Smooth muscle cell of the brain vasculature (primary cell): ENCODE measurements at regions not wholly inside any gene's neighbourhood (a gene's known extent, or its start where the extent isn't known, plus 50 kb on each side); places are given as distances from the start of the nearest gene placed in this dataset.
A peak's percentile ranks its signal among the peaks of the same experiment; 100 is the strongest.

Experiments used
- DNase-seq: peaks from one replicate; pipeline ENCODE4 v3.0.0-alpha.2; 2012; ENCODE audit warnings: low read depth, low spot score

DNA sequence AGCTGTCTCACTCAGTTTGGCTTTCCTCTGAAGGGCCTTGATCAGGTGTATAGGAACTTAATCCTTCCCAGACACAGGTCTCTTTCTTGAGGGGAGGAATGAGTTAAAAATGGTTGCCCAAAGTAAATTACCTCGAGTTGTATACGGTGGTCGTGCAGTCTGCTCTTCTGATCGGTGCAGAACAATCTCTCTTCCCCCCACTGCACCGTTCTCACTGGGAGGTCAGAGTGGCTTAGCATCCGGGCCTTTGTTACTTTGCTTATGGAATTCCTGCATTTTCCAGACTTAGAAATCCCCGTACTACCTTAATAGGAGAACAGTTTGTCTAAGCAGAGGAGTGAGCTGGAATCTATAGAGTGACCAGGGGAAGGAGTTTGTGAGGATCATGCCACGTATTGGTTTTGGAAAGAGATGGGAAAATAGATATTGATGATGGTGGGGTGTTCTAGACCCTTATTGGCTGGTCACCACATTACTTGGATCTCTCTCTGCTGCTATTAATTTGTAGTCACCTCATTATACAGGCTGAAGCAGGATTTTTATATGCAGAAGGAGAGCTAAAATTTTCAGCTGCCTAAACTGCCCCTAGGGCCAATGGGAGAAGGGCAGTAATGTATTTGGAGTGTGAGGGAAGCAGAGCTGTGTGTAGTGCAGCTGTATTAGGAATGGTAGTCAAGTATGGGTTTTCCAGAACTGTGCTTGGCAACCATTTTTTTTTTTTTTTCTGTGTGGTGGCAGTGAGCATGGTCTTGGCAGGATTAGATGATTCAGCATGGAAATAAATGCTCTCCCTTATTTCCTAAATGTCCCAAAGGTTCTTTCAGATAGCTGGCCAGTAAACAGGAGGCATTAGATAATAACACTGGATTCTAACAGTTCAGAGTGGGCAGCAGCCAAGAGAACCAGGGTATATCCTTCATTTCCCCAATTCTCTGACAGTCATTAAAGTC is 81.5 kb downstream of the NDUFS5 start:
- DNase-seq = no peak

DNA sequence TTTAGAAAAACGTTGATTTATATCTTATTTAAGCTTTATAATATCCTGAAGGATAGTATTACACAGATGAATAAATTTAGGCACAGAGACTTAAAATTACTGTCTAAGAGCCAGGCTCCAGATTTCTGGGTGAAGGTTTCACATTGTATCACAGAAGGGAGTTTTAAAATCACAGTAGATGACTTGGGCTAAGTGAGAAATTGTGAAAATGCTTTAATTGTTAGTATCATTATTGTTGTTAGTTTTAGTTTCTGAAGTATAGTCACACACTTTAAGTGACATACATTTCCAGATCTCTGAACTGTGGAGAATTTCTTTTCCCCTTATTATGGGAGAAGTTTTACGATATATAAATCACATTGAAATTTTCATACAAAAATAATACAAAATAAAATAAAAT is 83.5 kb downstream of the NDUFS5 start:
- DNase-seq = no peak

DNA sequence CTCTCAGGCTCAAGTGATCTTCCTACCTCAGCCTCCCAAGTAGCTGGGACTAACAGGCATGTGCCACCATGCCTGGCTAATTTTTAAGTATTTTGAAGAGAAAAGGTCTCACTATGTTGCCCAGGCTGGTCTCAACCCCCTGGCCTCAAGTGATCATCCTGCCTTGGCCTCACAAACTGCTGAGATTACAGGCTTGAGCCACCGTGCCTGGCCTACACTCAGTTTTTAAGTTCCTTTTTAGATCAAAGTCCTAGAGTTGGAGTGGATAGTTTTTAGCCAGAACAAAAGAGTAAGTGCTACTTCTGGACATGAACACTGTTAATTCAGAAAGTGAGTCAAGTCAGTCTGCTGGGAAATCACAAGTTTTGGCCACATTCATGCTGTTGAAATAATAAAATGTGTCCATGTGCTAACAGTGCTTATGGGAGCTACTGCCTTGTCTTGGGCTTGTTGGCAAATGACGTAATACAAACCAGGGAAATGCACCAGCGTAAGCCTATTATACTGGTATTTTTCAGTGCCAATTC is 84.2 kb downstream of the NDUFS5 start:
- no peak for DNase-seq

DNA sequence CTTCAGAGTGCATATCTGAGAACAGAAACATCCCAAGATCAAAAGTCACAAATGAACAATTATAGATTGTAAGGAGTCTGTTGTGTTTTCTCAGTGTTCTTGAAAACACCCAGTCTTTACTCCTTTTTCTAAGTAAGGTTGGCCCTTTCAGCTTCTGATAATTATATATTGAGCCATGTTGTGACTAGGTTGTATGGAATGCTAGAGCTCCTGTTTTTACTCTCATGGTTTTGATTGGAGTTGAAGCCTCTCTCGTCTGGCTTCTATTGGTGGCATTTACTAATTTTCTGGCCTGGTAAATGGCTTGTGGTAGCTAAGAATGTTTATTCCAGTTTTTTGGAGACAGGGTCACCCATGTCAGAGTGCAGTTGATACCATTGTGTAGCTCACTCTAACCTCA is 84.7 kb downstream of the NDUFS5 start:
- no peak for DNase-seq

DNA sequence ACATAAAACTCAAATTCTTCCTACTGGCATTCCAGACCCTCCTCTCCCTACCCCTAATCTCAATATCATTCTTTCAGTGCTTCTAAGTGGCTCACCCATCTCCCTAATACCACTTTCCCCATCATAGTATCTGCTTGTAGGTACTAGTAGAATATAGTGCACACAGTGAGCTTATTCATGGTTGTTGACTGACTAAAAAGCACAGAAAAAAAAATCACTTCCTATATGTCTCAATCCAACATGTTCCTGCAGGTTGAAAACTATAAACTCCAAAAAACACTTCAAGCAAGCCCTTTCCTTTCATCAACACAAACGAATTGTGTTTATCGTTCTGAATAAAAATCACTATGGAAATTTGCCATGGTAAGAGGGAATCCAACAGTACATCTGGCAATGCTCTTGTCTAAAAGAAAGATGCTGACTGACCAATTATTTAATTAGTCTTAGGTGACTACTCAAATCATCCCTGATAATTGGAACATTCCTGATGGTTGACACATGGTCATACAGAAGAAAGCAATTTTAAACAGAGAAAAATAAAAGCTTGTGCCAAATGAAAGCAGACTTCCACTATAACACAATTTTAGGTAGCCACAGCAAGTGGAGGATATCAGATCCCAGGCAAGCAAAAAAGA is 87.1 kb downstream of the NDUFS5 start:
- DNase-seq = no peak

DNA sequence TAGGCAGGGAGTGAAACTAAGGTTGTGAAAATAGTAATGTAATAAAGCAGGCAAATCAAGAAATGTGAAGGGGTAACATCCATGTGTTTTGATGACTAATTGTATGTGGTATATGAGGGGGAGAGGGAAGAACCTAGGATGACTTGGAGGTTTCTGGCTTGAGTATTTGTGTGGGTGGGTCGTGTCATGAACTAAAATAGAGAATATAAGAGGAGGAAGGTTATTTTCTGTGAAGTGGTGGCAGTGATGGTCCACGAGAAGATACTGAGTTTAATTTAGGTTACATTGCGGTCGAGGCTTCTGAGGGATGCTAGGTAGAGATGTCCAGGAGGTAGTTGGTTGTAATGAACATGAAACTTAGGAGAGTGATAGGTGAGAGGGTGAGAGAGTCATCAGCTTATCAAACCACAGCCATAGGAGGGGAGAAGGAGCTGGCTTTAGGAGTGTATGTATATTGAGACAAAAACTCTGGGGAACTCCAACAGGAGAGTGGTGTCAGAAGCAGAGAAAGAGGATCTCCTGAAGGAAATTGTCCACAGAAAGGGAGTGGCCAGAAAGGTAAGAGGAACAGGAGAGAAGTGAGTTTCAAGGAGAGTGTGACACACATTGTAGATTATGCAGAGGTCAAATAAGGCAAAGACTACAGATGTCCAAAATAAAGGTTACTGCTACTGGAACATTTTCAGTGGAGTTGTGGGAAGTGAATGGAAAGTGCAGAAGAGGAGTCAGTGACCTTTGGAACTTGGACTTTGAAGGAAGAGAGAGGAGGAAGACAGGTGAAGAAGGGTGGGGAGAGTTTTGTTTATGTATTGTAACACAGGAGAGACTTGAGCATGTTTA is 89.0 kb upstream of the MACF1 start:
- no peak for DNase-seq

DNA sequence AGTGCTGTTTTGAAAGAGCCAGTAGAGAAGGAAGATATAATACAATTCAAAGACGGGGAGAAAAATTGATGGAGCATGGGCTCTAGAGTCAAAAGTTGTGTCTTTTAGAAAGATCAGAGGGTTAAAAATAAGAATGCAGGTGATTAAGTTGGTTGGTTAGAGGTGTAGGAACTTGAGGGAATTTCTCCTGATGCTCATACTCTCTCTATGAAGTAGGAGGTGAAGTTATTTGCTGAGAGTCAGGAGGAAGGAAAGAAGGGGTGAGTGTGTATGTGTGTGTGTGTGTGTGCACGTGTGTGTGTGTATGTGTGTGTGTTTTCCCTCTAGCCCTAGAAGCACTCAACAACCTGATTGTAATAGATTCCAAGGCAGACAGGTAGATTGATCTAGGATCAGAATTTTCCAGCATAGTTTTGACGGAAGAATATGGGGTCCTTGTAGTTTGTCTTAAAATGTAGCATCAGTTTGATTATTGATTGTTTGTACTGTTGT is 88.3 kb upstream of the MACF1 start:
- no peak for DNase-seq

DNA sequence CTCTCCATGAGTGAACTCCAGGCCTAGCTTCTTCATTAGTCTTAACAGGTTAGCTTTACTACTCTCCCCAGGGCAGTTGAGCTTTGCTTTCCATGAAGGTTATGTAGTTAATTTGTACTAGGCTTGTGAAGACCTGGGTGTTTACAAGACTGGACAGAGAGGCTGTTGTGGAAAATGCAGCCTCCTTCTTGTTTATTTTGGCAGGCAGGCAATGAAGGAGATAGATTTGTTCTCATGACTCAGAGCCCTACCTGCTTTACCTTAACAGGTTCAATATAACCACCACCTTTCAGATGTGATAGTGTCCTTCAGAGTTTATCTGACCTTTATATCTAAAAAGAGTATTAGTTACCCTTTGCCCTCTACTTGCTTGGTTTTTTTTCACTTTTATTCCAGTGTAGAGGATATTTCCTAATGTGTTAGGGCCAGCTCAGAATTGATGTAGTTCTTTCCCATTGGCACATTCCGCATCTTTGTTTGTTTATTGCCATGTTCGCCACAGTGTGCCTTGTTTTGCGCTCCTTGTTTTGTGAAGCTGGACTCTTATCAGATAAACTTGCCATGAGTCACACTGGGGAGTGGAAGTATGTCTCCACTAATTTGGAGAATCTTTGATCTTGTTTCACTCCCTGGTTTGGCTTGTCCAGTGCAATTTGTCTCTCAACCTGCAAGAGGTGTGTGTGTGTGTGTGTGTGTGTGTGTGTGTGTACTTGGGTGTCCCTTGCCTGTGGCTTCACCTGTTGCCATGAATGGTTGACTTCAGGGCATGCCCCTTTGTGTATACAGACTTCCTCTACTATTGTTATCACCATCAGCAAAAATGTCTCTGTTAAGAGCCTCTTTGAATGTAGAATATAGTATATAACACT is 87.4 kb upstream of the MACF1 start:
- DNase-seq = no peak

DNA sequence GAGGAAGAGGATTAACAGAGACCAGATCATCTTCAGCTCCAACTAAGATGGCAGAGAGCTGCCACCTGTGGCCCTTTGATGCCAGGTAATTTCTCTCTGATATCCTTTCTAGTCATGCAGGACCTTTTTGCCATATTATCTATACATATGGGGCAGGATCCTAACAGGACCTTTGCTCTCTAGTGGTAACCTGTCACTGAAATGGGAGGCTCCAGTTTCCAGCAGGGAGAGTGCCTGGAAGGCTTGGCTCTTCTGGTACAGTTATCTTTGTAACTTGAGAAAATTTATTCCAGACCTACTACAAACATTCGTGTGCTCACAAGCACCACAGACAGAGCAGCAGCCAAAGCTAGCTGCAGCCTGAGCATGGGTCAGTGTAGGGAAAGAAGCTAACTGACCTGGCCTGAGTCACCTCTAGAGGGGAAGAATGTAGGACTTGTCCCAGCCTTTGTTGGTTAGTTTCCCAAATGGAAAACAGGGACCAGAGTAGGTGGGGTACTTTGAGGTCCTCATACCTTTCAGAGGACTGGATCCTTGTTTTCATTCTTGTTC is 86.5 kb upstream of the MACF1 start:
- no peak for DNase-seq

DNA sequence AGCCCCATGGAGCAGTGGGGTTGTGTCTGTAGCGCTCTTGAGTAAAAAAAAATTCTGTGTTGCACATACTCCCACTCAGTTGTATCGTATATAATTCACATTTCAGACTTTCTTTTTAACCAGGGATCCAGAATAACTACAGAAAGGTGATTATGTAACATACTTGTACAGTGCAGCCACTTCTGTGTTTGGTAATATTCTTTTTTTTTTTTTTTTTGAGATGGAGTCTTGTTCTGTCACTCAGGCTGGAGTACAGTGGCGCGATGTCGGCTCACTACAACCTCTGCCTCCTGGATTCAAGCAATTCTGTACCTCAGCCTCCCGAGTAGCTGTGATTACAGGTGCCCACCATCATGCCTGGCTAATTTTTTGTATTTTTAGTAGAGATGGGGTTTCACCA is 82.4 kb upstream of the MACF1 start:
- DNase-seq = no peak

DNA sequence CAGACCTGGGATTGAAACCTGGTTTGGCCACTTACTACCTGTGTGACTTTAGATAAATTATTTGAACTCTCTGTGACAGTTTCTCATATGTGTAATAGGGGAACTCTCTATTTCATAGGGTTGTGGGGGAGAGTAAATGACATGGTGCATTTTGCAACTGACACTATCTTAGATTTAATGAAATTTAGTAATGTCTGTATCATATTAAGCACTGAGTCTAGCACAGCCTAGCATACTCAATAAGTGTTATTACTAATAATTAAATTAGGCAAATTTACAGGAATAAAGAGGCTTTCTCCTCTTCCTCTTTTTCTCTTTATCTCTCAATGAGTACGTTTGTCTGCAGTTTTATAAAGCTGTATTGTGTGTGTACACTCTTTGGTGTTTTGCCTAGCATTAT is 80.2 kb upstream of the MACF1 start:
- no peak for DNase-seq

DNA sequence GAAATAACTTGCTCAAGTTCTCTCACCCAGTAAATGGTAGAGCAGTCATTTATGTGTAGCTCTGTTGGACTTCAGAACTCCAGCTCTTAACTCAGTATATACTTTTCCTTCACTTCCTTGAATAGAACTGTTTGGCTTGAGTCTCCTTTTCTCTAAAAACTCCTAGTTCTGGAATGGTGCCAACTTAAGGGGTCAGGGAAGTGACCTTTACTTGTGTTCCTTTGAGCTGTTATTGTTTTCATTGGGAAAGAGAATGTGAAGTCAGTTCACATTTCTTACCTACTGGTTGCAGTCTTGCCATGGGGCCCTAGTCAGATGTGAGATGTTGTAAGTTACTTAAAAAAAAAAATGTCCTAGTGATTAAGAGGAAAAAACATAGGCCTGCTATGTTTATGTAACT is 77.0 kb upstream of the MACF1 start:
- DNase-seq = peak; percentile 96

DNA sequence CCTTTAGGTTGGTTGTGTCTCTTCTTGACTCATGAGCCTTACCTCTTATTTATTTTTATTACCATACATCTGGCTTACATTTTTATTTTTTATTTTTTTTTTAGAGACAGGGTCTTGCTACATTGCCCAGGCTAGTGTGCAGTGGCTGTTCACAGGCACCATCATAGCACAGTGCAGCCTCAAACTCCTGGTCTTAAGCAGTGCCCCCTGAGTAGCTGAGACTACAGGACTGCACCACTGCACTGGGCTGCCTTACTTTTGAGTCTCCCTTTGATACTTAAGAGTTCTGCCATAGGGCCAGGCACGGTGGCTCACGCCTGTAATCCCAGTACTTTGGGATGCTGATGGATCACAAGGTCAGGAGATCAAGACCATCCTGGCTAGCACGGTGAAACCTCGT is 76.4 kb upstream of the MACF1 start:
- DNase-seq = no peak

DNA sequence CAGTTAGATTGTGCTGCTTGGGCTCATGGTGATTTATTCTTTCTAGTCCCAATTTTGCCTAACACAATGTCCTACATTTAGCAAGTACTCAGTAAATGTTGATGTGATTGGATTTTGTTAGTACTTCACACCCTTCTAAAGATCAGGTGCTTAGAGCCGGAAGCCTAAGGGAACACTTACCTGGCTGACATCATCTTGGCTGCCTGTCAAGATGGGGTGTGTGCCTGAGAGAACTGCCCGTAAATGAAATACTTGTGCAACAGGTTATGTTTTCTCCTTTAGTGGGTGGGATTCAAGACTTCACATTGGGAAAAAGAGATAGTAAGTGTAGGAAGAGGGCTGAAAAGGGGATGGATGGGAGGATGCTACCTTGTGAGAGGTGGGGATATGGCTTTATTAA is 75.5 kb upstream of the MACF1 start:
- DNase-seq = no peak

DNA sequence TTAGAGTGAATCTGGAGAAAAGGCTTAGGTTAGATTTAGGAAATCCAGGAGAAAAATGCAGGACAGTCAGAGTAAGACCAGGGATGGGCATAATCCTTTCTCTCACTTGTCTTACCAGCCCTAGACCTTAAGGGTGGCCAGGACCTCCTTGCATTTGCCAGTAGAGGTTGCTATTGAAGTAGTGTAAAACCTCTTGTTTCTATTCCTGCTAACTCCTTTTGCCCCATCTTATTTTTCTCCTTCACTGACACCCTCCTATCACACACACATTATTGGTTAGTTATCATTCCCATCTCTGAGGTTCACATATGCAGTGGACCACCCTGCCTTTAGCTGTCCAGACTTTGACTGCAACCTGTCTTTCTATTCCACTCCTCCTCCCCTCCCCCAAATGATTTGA is 75.0 kb upstream of the MACF1 start:
- DNase-seq = no peak

DNA sequence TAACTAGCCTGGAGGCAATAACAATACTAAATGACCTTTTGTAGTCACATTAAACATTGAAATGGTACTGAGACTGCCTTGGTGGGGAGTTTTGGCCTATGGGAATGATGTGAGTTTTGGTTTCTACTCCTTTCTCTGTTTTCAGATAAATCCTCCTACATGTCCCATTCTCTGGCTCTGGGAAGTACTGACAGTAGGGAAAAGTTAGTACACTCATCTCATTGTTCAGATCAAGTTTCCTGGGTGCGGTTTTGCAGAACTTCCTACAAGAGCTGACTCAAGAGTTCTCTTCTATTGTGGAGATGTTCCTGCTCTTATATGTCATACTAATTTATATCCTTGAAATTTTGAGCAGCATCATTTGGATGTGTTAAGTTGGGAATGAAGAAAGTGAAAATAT is 74.2 kb upstream of the MACF1 start:
- DNase-seq = no peak

DNA sequence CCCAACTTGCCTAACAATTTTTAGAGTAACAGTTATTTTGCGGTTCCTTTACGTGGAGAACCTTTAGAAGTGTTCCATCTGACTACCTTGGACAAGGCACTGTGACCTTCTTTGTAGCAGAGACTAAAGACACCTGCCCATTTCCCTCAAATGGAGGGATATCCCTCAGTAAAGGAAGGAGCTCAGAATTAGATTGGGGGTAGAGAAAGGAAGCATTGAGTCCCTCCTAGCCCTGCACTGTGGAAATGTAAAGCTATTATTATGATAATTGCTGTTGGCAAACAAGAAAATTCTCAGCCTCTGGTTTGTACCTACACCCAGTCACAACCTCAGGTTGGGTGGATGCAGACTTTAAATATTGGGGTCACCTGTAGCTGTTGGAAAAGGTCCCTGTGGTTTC is 72.6 kb upstream of the MACF1 start:
- DNase-seq = no peak

DNA sequence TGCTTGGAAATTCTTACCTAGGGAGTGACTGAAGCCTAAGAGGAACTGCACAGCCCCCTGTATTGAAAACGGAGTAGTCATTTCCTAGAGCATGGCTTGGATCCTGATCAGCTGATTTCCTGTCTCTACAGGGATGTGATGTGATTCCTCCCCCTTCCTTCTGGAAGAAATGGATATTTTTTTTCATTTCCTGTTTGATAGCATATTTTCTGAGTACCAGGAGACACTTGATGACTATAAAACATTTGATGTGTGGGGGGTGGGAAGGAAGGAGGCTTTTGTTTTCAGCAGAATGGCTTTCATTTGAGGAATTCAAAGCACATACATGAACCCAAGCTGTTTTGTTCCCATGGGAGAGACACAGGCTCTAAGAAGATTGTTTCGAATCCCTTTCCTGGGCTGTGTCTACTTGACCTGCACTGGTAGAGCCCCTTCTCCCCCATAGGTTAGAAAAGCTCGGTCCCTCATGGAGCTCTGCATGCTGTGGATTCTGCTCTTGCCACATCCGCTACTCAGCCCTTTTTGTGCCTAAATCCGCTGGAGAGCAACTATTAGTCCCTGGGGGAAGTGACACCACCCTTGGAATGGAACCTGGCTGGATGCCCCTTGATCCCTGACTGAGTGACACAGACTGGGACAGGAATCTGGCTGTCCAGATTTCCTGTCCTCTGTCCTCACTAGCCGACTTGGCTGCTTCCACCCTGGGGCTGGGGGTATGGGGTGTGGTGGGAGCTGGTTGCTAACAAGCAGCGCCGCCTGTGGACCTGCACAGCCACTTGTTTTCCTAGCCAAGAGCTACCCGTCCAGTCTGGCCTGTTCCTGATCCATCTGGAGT is 71.8 kb upstream of the MACF1 start:
- DNase-seq = no peak

DNA sequence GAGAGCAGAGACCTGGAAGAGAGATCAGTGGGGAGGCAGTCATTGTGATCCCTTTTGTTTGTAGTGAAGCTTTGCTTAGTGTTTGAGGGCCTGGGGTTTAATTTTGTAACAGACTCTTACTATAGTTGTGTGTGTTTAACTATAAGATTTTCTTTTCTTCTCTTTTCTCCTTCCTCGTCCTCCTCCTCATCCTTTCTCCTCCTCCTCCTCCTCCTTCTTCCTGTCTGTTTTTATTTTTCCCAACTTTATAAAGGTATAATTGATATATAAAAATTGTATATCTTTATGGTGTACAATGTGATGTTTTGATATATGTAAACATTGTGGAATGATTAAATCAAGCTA is 71.2 kb upstream of the MACF1 start:
- no peak for DNase-seq

DNA sequence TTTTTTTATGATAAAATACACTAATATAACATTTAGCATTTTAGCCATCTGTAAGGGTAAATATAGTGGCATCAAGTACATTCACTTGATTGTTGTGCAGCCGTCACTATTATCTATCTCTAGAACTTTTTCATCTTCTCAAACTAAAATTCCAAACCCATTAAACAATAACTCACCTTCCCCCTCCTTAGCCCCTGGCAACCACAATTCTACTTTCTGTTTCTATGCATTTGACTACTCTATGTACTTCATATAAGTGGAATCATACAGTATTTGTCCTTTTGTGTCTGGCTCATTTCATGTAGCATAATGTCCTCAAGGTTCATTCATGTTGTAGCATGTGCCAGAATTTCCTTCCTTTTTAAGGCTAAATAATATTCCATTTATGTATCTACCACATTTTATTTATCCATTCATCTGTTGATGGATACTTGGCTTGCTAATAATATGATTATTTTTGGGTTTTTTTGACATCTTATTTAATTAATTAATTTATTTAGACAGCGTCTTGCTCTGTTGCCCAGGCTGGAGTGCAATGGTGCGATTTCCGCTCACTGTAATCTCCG is 69.6 kb upstream of the MACF1 start:
- no peak for DNase-seq
